NT2/D1 (cell line): ENCODE measurements at regions not wholly inside any gene's neighbourhood (a gene's known extent, or its start where the extent isn't known, plus 50 kb on each side); places are given as distances from the start of the nearest gene placed in this dataset.

Source experiments
- DNase-seq: peaks from one replicate; pipeline ENCODE4 v3.0.0-alpha.2; 2011; ENCODE audit warnings: low read depth, low spot score
- H3K27me3 ChIP-seq: 2 replicates; pipeline ENCODE4 v1.6.0; 2011; ENCODE audit warnings: mild to moderate bottlenecking; ENCODE audit not compliant: insufficient read length, insufficient read depth
- H3K36me3 ChIP-seq: 2 replicates; pipeline ENCODE4 v1.6.1; 2011; ENCODE audit warnings: mild to moderate bottlenecking, low read length, mixed read lengths; ENCODE audit not compliant: insufficient read depth, insufficient read length
- H3K4me1 ChIP-seq: 2 replicates; pipeline ENCODE4 v1.5.1; 2011; ENCODE audit not compliant: insufficient read depth, insufficient read length
- H3K4me3 ChIP-seq: 2 replicates; pipeline ENCODE4 v1.5.1; 2011; ENCODE audit warnings: low read depth; ENCODE audit not compliant: insufficient read length
- H3K9ac ChIP-seq: 2 replicates; pipeline ENCODE4 v1.6.0; 2011; ENCODE audit warnings: low read depth; ENCODE audit not compliant: insufficient read length
- H3K9me3 ChIP-seq: 2 replicates; pipeline ENCODE4 v1.5.1; 2011; ENCODE audit warnings: mild to moderate bottlenecking, low read length; ENCODE audit not compliant: insufficient read depth
- SUZ12 ChIP-seq: IDR thresholded peaks from 2 replicates; pipeline ENCODE4 v1.6.1; 2011; ENCODE audit not compliant: insufficient read length, insufficient read depth; ENCODE audit errors: extremely low read depth
- YY1 ChIP-seq: IDR thresholded peaks from 2 replicates; pipeline ENCODE4 v1.6.1; 2011; ENCODE audit not compliant: insufficient read length, insufficient read depth
- ZNF274 ChIP-seq: IDR thresholded peaks from 2 replicates; pipeline ENCODE4 v1.6.1; 2011; ENCODE audit warnings: mild to moderate bottlenecking, low read depth, low read length

GRCh38 chr1:200474633-200475032, 64.8 kb upstream of the ZNF281 start:
- TF ChIP-seq YY1 (no peak), SUZ12 (no peak), ZNF274 (no peak)
- no peaks in the 10 kb centered on the region for H3K27me3 ChIP-seq
- no peaks in the 10 kb centered on the region for H3K9me3 ChIP-seq
- no peak overlapping the region for H3K9ac ChIP-seq
- H3K36me3 ChIP-seq, result no peaks in the 10 kb centered on the region
- no peak for DNase-seq
- no peak overlapping the region for H3K4me3 ChIP-seq
- H3K4me1 ChIP-seq, result no peaks in the 10 kb centered on the region

- H3K9me3 ChIP-seq, result no peaks in the 10 kb centered on the region
- H3K36me3 ChIP-seq, result no peaks in the 10 kb centered on the region
- H3K27me3 ChIP-seq, result no peaks in the 10 kb centered on the region
- DNase-seq, result no peak
- no peak for TF ChIP-seq YY1
- TF ChIP-seq ZNF274, result no peak
- no peak for TF ChIP-seq SUZ12
- no peaks in the 10 kb centered on the region for H3K4me1 ChIP-seq
- H3K9ac ChIP-seq, result no peak overlapping the region
- no peak overlapping the region for H3K4me3 ChIP-seq
These were observed 64.0 kb upstream of the ZNF281 start for GRCh38 chr1:200473698-200474371.

GRCh38 chr1:200471739-200472138, 61.9 kb upstream of the ZNF281 start:
- no peaks in the 10 kb centered on the region for H3K36me3 ChIP-seq
- H3K4me3 ChIP-seq, result no peak overlapping the region
- TF ChIP-seq SUZ12 (no peak), ZNF274 (no peak)
- H3K4me1 ChIP-seq, result no peaks in the 10 kb centered on the region
- H3K27me3 ChIP-seq, result no peaks in the 10 kb centered on the region
- H3K9me3 ChIP-seq, result no peaks in the 10 kb centered on the region
- H3K9ac ChIP-seq, result no peak overlapping the region
- DNase-seq, result no peak

GRCh38 chr1:200468264-200469001, 58.6 kb upstream of the ZNF281 start:
- Histone ChIP-seq H3K4me1 (no peaks in the 10 kb centered on the region), H3K9ac (no peak overlapping the region), H3K4me3 (no peak overlapping the region), H3K9me3 (no peaks in the 10 kb centered on the region), H3K36me3 (no peaks in the 10 kb centered on the region), H3K27me3 (no peaks in the 10 kb centered on the region)
- TF ChIP-seq YY1, result no peak
- no peak for TF ChIP-seq SUZ12
- TF ChIP-seq ZNF274, result no peak
- no peak for DNase-seq

- Histone ChIP-seq H3K4me3 (no peak overlapping the region), H3K36me3 (no peaks in the 10 kb centered on the region), H3K9ac (no peak overlapping the region), H3K27me3 (no peaks in the 10 kb centered on the region), H3K4me1 (no peaks in the 10 kb centered on the region), H3K9me3 (no peaks in the 10 kb centered on the region)
- DNase-seq, result no peak
- TF ChIP-seq SUZ12 (no peak), YY1 (no peak), ZNF274 (no peak)
These were observed 55.1 kb upstream of the ZNF281 start for GRCh38 chr1:200464784-200465400.
